ENCODE measurements at regions not wholly inside any gene's neighbourhood (a gene's known extent, or its start where the extent isn't known, plus 50 kb on each side); places are given as distances from the start of the nearest gene placed in this dataset.

DNA sequence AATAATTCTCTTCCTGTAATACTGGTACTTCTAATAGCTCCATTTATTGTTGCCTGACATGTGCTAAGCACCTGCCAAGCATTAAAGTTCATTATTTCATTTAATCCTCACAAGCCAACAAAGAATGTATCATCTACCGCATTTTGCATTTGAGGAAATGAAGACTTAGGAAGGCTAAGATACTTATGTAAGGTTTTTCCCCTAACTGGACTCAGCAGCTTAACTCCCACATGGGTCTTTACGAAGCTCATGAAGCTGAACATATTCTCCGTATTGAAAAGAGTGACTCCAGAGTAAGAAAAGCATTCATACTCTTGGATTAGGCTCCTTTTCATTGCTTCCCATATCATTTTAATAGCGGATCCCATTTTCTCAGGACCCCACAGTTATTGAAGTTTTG lies 155.7 kb upstream of the TMEM72 start:
- no peak overlapping the region for H3K4me3 ChIP-seq (ENCODE audit: low read depth, low read length)
- no TSS peak for BruUV-seq (replicated peaks)
- POLR2A ChIA-PET, result no interaction called here
- H3K27me3 ChIP-seq (replicated peaks; ENCODE audit: control insufficient read depth, insufficient read depth, low read length), result no peaks in the 10 kb centered on the region
- TF ChIP-seq, protein P1, sequence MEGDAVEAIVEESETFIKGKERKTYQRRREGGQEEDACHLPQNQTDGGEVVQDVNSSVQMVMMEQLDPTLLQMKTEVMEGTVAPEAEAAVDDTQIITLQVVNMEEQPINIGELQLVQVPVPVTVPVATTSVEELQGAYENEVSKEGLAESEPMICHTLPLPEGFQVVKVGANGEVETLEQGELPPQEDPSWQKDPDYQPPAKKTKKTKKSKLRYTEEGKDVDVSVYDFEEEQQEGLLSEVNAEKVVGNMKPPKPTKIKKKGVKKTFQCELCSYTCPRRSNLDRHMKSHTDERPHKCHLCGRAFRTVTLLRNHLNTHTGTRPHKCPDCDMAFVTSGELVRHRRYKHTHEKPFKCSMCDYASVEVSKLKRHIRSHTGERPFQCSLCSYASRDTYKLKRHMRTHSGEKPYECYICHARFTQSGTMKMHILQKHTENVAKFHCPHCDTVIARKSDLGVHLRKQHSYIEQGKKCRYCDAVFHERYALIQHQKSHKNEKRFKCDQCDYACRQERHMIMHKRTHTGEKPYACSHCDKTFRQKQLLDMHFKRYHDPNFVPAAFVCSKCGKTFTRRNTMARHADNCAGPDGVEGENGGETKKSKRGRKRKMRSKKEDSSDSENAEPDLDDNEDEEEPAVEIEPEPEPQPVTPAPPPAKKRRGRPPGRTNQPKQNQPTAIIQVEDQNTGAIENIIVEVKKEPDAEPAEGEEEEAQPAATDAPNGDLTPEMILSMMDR (IDR thresholded peaks at IDR 0.05; ENCODE audit: insufficient read depth in 1 of 2, low read depth in 1 of 2, low read length in 1 of 2, severe bottlenecking in 1 of 2, unreplicated experiment in 1 of 2), result no peak
- no peaks in the 10 kb centered on the region for H3K4me1 ChIP-seq
- DNase-seq, result no peak
- no peak overlapping the region for H3K4me3 Mint-ChIP-seq (ENCODE audit: unreplicated experiment)
- H3K27me3 Mint-ChIP-seq (ENCODE audit: insufficient read depth, unreplicated experiment), result peaks cover 29% of the 10 kb centered on the region
- intact Hi-C loops (cut with micrococcal nuclease; ENCODE audit: unreplicated experiment), result no loop called here
- no peak overlapping the region for H3K27ac Mint-ChIP-seq (ENCODE audit: unreplicated experiment)
- CTCF ChIA-PET, result no interaction called here
- H3K4me1 Mint-ChIP-seq (ENCODE audit: low read depth, unreplicated experiment), result no peaks in the 10 kb centered on the region
- no peaks in the 10 kb centered on the region for H3K9me3 Mint-ChIP-seq (ENCODE audit: unreplicated experiment)
- no peaks in the 10 kb centered on the region for H3K36me3 ChIP-seq (ENCODE audit: control insufficient read depth, insufficient read depth, low read length)
- H3K36me3 Mint-ChIP-seq (ENCODE audit: insufficient read depth, unreplicated experiment), result no peaks in the 10 kb centered on the region
- no peaks in the 10 kb centered on the region for H3K9me3 ChIP-seq

DNA sequence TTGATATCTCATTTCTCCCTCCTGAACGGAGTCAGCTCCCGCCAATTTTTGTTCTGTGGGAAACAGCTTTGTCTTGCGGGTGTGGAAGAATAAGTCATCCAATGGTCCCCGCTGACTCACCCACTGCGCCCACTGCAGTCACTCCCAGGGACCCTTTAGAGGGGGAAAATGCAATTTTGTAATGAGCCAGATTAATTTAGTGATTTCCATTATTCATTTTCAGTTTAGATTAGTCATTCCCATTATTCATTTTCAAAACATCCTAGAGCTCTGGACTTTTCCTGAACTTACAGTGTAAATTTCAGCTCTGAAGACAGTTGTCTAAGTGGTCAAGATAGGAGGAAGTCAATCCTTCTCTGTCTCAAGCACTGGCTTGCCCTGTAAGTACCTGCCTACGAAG lies 154.9 kb upstream of the TMEM72 start:
- Mint-ChIP-seq H3K27me3 (ENCODE audit: insufficient read depth, unreplicated experiment) (peaks cover 29% of the 10 kb centered on the region), H3K4me1 (ENCODE audit: low read depth, unreplicated experiment) (no peaks in the 10 kb centered on the region), H3K36me3 (ENCODE audit: insufficient read depth, unreplicated experiment) (no peaks in the 10 kb centered on the region), H3K4me3 (ENCODE audit: unreplicated experiment) (no peak overlapping the region), H3K9me3 (ENCODE audit: unreplicated experiment) (no peaks in the 10 kb centered on the region), H3K27ac (ENCODE audit: unreplicated experiment) (no peak overlapping the region)
- Histone ChIP-seq H3K27me3 (replicated peaks; ENCODE audit: control insufficient read depth, insufficient read depth, low read length) (no peaks in the 10 kb centered on the region), H3K4me3 (ENCODE audit: low read depth, low read length) (no peak overlapping the region), H3K4me1 (no peaks in the 10 kb centered on the region), H3K36me3 (ENCODE audit: control insufficient read depth, insufficient read depth, low read length) (no peaks in the 10 kb centered on the region), H3K9me3 (no peaks in the 10 kb centered on the region)
- intact Hi-C loops (cut with micrococcal nuclease; ENCODE audit: unreplicated experiment), result no loop called here
- no TSS peak for BruUV-seq (replicated peaks)
- ChIA-PET CTCF (no interaction called here), POLR2A (no interaction called here)
- DNase-seq, result no peak
- TF ChIP-seq, protein P1 (IDR thresholded peaks at IDR 0.05; ENCODE audit: insufficient read depth in 1 of 2, low read depth in 1 of 2, low read length in 1 of 2, severe bottlenecking in 1 of 2, unreplicated experiment in 1 of 2), result no peak

DNA sequence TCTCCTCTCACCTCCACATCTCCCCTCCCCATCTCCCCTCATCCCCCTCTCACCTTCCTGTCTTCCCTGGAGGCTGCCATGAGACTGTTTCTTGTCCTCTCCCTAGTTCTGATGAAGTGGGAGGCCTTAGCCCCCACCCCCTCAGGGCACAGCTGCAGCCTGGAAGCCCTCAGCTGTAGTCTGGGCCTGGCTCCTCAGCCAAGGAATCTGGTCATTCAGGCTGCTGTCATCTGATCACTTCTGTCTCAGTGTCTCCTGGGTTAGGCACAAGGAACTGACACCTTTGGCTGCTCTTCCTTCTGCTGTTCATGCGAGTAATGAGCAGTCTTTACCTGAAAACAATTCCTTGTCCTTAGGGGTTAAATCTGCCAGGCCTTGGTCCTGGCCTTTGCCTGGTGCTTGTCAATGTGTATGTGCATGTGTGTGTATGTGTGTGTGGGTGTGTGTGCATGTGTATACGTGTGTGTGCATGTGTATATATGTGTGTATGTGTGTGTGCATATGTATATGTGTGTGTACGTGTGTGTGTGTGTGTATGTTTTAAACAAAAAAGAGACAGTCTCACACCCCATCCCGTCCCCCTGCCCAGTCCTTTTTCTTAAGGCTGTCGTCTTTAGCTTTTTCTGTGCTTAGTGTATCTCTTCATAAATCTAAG lies 153.5 kb upstream of the TMEM72 start:
- ChIA-PET CTCF (no interaction called here), POLR2A (no interaction called here)
- H3K4me3 ChIP-seq (ENCODE audit: low read depth, low read length), result no peak overlapping the region
- Mint-ChIP-seq H3K9me3 (ENCODE audit: unreplicated experiment) (no peaks in the 10 kb centered on the region), H3K27ac (ENCODE audit: unreplicated experiment) (no peak overlapping the region), H3K27me3 (ENCODE audit: insufficient read depth, unreplicated experiment) (peaks cover 28% of the 10 kb centered on the region), H3K4me1 (ENCODE audit: low read depth, unreplicated experiment) (no peaks in the 10 kb centered on the region), H3K4me3 (ENCODE audit: unreplicated experiment) (no peak overlapping the region), H3K36me3 (ENCODE audit: insufficient read depth, unreplicated experiment) (no peaks in the 10 kb centered on the region)
- intact Hi-C loops (cut with micrococcal nuclease; ENCODE audit: unreplicated experiment), result no loop called here
- no TSS peak for BruUV-seq (replicated peaks)
- H3K4me1 ChIP-seq, result no peaks in the 10 kb centered on the region
- DNase-seq, result no peak
- H3K27me3 ChIP-seq (replicated peaks; ENCODE audit: control insufficient read depth, insufficient read depth, low read length), result no peaks in the 10 kb centered on the region
- H3K9me3 ChIP-seq, result no peaks in the 10 kb centered on the region
- TF ChIP-seq, protein P1 (IDR thresholded peaks at IDR 0.05; ENCODE audit: insufficient read depth in 1 of 2, low read depth in 1 of 2, low read length in 1 of 2, severe bottlenecking in 1 of 2, unreplicated experiment in 1 of 2), result no peak
- no peaks in the 10 kb centered on the region for H3K36me3 ChIP-seq (ENCODE audit: control insufficient read depth, insufficient read depth, low read length)

Measured in Caco-2 (cell line).